ENCODE measurements at regions not wholly inside any gene's neighbourhood (a gene's known extent, or its start where the extent isn't known, plus 50 kb on each side); places are given as distances from the start of the nearest gene placed in this dataset.

DNA sequence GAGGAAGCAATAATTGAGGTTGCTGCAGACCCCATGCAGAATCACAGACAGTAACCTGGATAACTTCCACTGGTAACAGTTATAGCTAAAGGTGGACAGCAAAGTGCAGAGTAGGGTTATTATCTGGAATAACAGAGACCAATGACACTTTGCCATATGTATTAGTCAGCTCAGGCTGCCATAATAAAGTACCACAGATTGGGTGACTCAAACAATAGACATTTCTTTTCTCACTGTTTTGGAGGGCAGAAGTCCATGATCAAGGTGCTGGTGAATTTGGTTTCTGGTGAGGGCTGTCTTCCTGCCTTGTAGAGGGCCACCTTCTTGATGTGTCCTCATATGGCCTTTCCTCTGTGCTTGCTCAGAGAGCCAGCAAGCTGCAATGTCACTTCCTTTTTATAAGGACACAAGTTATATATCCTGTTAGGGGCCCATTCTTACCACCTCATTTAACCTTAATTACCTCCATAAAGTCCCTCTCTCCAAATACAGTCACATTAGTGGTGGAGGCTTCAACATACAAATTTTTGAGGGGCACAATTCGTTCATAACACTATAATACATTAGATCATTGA lies 191.0 kb upstream of the LRP1B start:
- ATAC-seq (no peak), DNase-seq (ENCODE audit: low read depth, low spot score) (no peak)
- no TSS peak for BruUV-seq (replicated peaks)
- Histone ChIP-seq H3K4me1 (ENCODE audit: control insufficient read depth, insufficient read depth, low read length) (no peaks in the 10 kb centered on the region), H3K9me3 (ENCODE audit: control insufficient read depth, insufficient read depth, low read depth, low read length) (no peaks in the 10 kb centered on the region), H3K27me3 (ENCODE audit: control insufficient read depth, insufficient read depth, low read length) (no peaks in the 10 kb centered on the region), H3K27ac (ENCODE audit: low read length) (no peak overlapping the region), H3K4me3 (ENCODE audit: low read depth in 2 of 2, low read length in 2 of 2) (no peak overlapping the region), H3K36me3 (ENCODE audit: control insufficient read depth, insufficient read depth, low read length) (no peaks in the 10 kb centered on the region)
- ChIA-PET POLR2A (no interaction called here), CTCF (no interaction called here)
- intact Hi-C loops (cut with micrococcal nuclease; ENCODE audit: unreplicated experiment) (no loop called here), in situ Hi-C loops (cut with HindIII; ENCODE audit: low pct_unique_long_range_greater_than_20kb, low sequenced_read_pairs) (no loop called here)
- TF ChIP-seq, protein P1, sequence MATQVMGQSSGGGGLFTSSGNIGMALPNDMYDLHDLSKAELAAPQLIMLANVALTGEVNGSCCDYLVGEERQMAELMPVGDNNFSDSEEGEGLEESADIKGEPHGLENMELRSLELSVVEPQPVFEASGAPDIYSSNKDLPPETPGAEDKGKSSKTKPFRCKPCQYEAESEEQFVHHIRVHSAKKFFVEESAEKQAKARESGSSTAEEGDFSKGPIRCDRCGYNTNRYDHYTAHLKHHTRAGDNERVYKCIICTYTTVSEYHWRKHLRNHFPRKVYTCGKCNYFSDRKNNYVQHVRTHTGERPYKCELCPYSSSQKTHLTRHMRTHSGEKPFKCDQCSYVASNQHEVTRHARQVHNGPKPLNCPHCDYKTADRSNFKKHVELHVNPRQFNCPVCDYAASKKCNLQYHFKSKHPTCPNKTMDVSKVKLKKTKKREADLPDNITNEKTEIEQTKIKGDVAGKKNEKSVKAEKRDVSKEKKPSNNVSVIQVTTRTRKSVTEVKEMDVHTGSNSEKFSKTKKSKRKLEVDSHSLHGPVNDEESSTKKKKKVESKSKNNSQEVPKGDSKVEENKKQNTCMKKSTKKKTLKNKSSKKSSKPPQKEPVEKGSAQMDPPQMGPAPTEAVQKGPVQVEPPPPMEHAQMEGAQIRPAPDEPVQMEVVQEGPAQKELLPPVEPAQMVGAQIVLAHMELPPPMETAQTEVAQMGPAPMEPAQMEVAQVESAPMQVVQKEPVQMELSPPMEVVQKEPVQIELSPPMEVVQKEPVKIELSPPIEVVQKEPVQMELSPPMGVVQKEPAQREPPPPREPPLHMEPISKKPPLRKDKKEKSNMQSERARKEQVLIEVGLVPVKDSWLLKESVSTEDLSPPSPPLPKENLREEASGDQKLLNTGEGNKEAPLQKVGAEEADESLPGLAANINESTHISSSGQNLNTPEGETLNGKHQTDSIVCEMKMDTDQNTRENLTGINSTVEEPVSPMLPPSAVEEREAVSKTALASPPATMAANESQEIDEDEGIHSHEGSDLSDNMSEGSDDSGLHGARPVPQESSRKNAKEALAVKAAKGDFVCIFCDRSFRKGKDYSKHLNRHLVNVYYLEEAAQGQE (IDR thresholded peaks at IDR 0.05; ENCODE audit: insufficient read depth in 1 of 2, low read depth in 2 of 2, low read length in 1 of 2) = no peak
- TF ChIP-seq TCF7L2 (IDR thresholded peaks at IDR 0.05; ENCODE audit: low read depth, low read length) (no peak), SIN3A (IDR thresholded peaks at IDR 0.05; ENCODE audit: borderline replicate concordance, insufficient read depth, low read depth, low read length) (no peak), POLR2AphosphoS5 (IDR thresholded peaks at IDR 0.05; ENCODE audit: low read depth, low read length) (no peak)
- TF ChIP-seq, protein P2, sequence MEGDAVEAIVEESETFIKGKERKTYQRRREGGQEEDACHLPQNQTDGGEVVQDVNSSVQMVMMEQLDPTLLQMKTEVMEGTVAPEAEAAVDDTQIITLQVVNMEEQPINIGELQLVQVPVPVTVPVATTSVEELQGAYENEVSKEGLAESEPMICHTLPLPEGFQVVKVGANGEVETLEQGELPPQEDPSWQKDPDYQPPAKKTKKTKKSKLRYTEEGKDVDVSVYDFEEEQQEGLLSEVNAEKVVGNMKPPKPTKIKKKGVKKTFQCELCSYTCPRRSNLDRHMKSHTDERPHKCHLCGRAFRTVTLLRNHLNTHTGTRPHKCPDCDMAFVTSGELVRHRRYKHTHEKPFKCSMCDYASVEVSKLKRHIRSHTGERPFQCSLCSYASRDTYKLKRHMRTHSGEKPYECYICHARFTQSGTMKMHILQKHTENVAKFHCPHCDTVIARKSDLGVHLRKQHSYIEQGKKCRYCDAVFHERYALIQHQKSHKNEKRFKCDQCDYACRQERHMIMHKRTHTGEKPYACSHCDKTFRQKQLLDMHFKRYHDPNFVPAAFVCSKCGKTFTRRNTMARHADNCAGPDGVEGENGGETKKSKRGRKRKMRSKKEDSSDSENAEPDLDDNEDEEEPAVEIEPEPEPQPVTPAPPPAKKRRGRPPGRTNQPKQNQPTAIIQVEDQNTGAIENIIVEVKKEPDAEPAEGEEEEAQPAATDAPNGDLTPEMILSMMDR (IDR thresholded peaks at IDR 0.05) = no peak

DNA sequence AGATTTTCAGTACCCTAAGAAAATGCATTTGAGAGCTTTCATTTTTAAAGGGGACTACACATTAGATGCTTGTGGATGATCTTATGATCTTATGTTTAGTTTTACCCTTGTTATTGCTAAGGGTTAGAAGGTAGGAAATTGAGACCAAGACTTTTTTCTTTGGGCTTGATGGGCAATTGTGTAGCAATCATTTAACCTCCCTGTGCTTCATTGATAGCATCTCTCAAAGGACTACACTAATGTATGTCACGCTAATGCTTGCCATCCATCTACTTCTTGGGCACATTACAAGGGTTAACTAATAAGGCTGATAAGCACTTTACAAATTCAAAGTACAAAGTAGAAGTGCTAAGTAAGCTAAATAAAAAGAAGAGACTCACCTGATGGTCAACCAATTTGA lies 189.3 kb upstream of the LRP1B start:
- Histone ChIP-seq H3K9me3 (ENCODE audit: control insufficient read depth, insufficient read depth, low read depth, low read length) (no peaks in the 10 kb centered on the region), H3K27me3 (ENCODE audit: control insufficient read depth, insufficient read depth, low read length) (no peaks in the 10 kb centered on the region), H3K27ac (ENCODE audit: low read length) (no peak overlapping the region), H3K4me1 (ENCODE audit: control insufficient read depth, insufficient read depth, low read length) (no peaks in the 10 kb centered on the region), H3K4me3 (ENCODE audit: low read depth in 2 of 2, low read length in 2 of 2) (no peak overlapping the region), H3K36me3 (ENCODE audit: control insufficient read depth, insufficient read depth, low read length) (no peaks in the 10 kb centered on the region)
- TF ChIP-seq, protein P1 (IDR thresholded peaks at IDR 0.05; ENCODE audit: insufficient read depth in 1 of 2, low read depth in 2 of 2, low read length in 1 of 2) = no peak
- TF ChIP-seq SIN3A (IDR thresholded peaks at IDR 0.05; ENCODE audit: borderline replicate concordance, insufficient read depth, low read depth, low read length) (no peak), TCF7L2 (IDR thresholded peaks at IDR 0.05; ENCODE audit: low read depth, low read length) (no peak), POLR2AphosphoS5 (IDR thresholded peaks at IDR 0.05; ENCODE audit: low read depth, low read length) (no peak)
- TF ChIP-seq, protein P2 (IDR thresholded peaks at IDR 0.05) = no peak
- DNase-seq (ENCODE audit: low read depth, low spot score) (no peak), ATAC-seq (no peak)
- CTCF ChIA-PET = no interaction called here
- intact Hi-C loops (cut with micrococcal nuclease; ENCODE audit: unreplicated experiment) = no loop called here
- POLR2A ChIA-PET = no interaction called here
- no TSS peak for BruUV-seq (replicated peaks)
- in situ Hi-C loops (cut with HindIII; ENCODE audit: low pct_unique_long_range_greater_than_20kb, low sequenced_read_pairs) = no loop called here
